Neuronal stem cell (in vitro differentiated cells): ENCODE measurements at regions not wholly inside any gene's neighbourhood (a gene's known extent, or its start where the extent isn't known, plus 50 kb on each side); places are given as distances from the start of the nearest gene placed in this dataset.

Source experiments
- DNase-seq: peaks from one replicate; pipeline ENCODE4 v3.0.0-alpha.2; 2013; ENCODE audit warnings: low spot score
- H2AFZ ChIP-seq: one replicate; pipeline ENCODE4 v1.6.1; 2013; ENCODE audit warnings: mild to moderate bottlenecking, low read length, inconsistent platforms
- H2AK5ac ChIP-seq: 2 replicates; pipeline ENCODE4 v1.6.1; 2013; ENCODE audit warnings: low read depth, mild to moderate bottlenecking, inconsistent platforms, low read length, moderate library complexity, mixed read lengths
- H2BK120ac ChIP-seq: 2 replicates; pipeline ENCODE4 v1.6.1; 2013; ENCODE audit warnings: low read depth, mild to moderate bottlenecking, inconsistent platforms, low read length, moderate library complexity, mixed read lengths
- H2BK12ac ChIP-seq: one replicate; pipeline ENCODE4 v1.6.1; 2013; ENCODE audit warnings: low read length, inconsistent platforms
- H2BK15ac ChIP-seq: 2 replicates; pipeline ENCODE4 v1.6.1; 2013; ENCODE audit warnings: mild to moderate bottlenecking, low read length, inconsistent platforms, mixed read lengths
- H2BK5ac ChIP-seq: one replicate; pipeline ENCODE4 v1.6.1; 2013; ENCODE audit warnings: inconsistent platforms, mild to moderate bottlenecking, low read length, moderate library complexity
- H3K14ac ChIP-seq: one replicate; pipeline ENCODE4 v1.6.1; 2013; ENCODE audit warnings: low read length, inconsistent platforms
- H3K18ac ChIP-seq: 2 replicates; pipeline ENCODE4 v1.6.1; 2013; ENCODE audit warnings: low read length, inconsistent platforms
- H3K23ac ChIP-seq: 2 replicates; pipeline ENCODE4 v1.6.1; 2013; ENCODE audit warnings: low read depth, mild to moderate bottlenecking, mixed read lengths, low read length, inconsistent platforms; ENCODE audit not compliant: poor library complexity
- H3K27ac ChIP-seq: replicated peaks from 3 replicates; pipeline ENCODE4 v1.5.1; 2013; ENCODE audit warnings: low read length, inconsistent platforms
- H3K27me3 ChIP-seq, 3 experiments: 2 replicates each; pipeline ENCODE4 v1.6.1; 2013; ENCODE audit warnings: low read length in 3 of 3, mild to moderate bottlenecking in 2 of 3, inconsistent platforms in 1 of 3, low read depth in 1 of 3, mixed read lengths in 1 of 3, moderate library complexity in 1 of 3; ENCODE audit not compliant: control insufficient read depth in 3 of 3, insufficient read depth in 3 of 3
- H3K36me3 ChIP-seq, 2 donors: replicated peaks in 1 of 2; 2 replicates each; pipeline ENCODE4 v1.6.1; 2013; ENCODE audit warnings: low read length in 2 of 2; ENCODE audit not compliant: control insufficient read depth in 2 of 2, insufficient read depth in 2 of 2
- H3K4ac ChIP-seq: 2 replicates; pipeline ENCODE4 v1.6.1; 2013; ENCODE audit warnings: inconsistent platforms, mild to moderate bottlenecking, low read length, moderate library complexity
- H3K4me1 ChIP-seq, 2 donors: 1 replicate in 1 of 2; 2 replicates in 1 of 2; pipeline ENCODE4 v1.6.1; 2013; ENCODE audit warnings: low read length in 2 of 2, low read depth in 1 of 2; ENCODE audit not compliant: control insufficient read depth in 2 of 2, insufficient read depth in 1 of 2
- H3K4me2 ChIP-seq: one replicate; pipeline ENCODE4 v1.6.1; 2013; ENCODE audit warnings: mild to moderate bottlenecking, low read length, inconsistent platforms; ENCODE audit not compliant: insufficient read depth, poor library complexity, severe bottlenecking
- H3K4me3 ChIP-seq, 2 donors: 2 replicates each; pipeline ENCODE4 v1.5.1; 2013; ENCODE audit warnings: low read length in 2 of 2, mild to moderate bottlenecking in 2 of 2, inconsistent platforms in 1 of 2, moderate library complexity in 1 of 2
- H3K79me1 ChIP-seq: one replicate; pipeline ENCODE4 v1.6.1; 2013; ENCODE audit warnings: low read depth, mild to moderate bottlenecking, inconsistent platforms, low read length, moderate library complexity
- H3K9ac ChIP-seq: one replicate; pipeline ENCODE4 v1.6.1; 2013; ENCODE audit warnings: mild to moderate bottlenecking, low read depth, low read length, inconsistent platforms; ENCODE audit not compliant: poor library complexity
- H3K9me3 ChIP-seq, 2 donors: replicated peaks in 1 of 2; 2 replicates each; pipeline versions ENCODE3 to v1.6.1; 2013; ENCODE audit warnings: low read length in 2 of 2, mild to moderate bottlenecking in 2 of 2, inconsistent platforms in 1 of 2, low read depth in 1 of 2, mixed read lengths in 1 of 2, moderate library complexity in 1 of 2; ENCODE audit not compliant: control insufficient read depth in 2 of 2, insufficient read depth in 1 of 2
- H4K8ac ChIP-seq: one replicate; pipeline ENCODE4 v1.6.1; 2013; ENCODE audit warnings: low read depth, mild to moderate bottlenecking, inconsistent platforms, low read length, moderate library complexity
- H4K91ac ChIP-seq: one replicate; pipeline ENCODE4 v1.6.1; 2013; ENCODE audit warnings: low read length, low read depth, mild to moderate bottlenecking, inconsistent platforms; ENCODE audit not compliant: poor library complexity
- whole genome bisulfite sequencing, 2 donors: extraction: QIAGEN DNeasy Blood & Tissue Kit; methylation state at CpG; one replicate each; pipeline ENCODE4 v1.1.7; 2013; ENCODE audit warnings: missing lambda C conversion rate in 2 of 2, mixed read lengths in 1 of 2; ENCODE audit not compliant: insufficient read length in 2 of 2, insufficient replicate concordance in 1 of 2; ENCODE audit errors: extremely low coverage in 2 of 2; 5-methylcytosine and 5-hydroxymethylcytosine counted together

DNA sequence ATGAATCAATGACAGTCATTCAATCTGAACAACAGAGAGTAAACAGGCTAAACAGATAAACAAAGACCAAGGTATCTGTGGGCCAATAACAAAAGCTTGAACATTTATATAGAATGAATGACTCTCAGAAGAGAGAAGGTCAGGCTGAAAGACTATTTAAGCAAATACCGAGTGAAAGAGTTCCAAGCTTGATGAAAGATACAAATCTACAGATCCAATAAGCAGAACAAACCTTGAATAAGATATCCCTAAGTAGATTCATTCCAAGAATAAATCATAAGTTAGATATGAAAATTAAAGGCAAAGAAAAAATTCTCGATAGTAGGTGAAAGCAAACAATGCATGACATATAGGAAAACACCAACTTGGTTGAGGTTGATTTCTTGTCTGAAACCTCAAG is 376.4 kb upstream of the IGFBP3 start:
- Histone ChIP-seq H3K27ac (no peak overlapping the region), H3K4me3 (no peak overlapping the region), H3K27me3 (no peaks in the 10 kb centered on the region), H2BK120ac (no peak overlapping the region), H4K91ac (no peak overlapping the region), H2BK5ac (no peak overlapping the region), H3K4ac (no peak overlapping the region), H3K14ac (no peak overlapping the region), H3K4me1 (no peaks in the 10 kb centered on the region), H2AFZ (no peak overlapping the region), H4K8ac (no peak overlapping the region), H3K36me3 (no peaks in the 10 kb centered on the region), H3K23ac (no peak overlapping the region), H2BK15ac (no peak overlapping the region), H2AK5ac (no peak overlapping the region), H3K18ac (no peak overlapping the region), H2BK12ac (no peak overlapping the region), H3K4me2 (no peak overlapping the region), H3K9ac (no peak overlapping the region), H3K9me3 (peaks cover 3 to 13% of the 10 kb centered on the region in 2 donors), H3K79me1 (no peaks in the 10 kb centered on the region)
- no peak for DNase-seq
- no CpG with 5 or more reads among the region's 2 CpGs for WGBS, 2 donors

- Histone ChIP-seq H2AK5ac (no peak overlapping the region), H4K91ac (no peak overlapping the region), H3K9me3 (peaks cover 3 to 13% of the 10 kb centered on the region in 2 donors), H3K14ac (no peak overlapping the region), H2BK12ac (no peak overlapping the region), H2AFZ (no peak overlapping the region), H4K8ac (no peak overlapping the region), H3K27me3 (no peaks in the 10 kb centered on the region), H3K79me1 (no peaks in the 10 kb centered on the region), H3K4ac (no peak overlapping the region), H3K36me3 (no peaks in the 10 kb centered on the region), H3K4me2 (no peak overlapping the region), H2BK15ac (no peak overlapping the region), H2BK5ac (no peak overlapping the region), H3K23ac (no peak overlapping the region), H3K18ac (no peak overlapping the region), H3K4me3 (no peak overlapping the region), H3K9ac (no peak overlapping the region), H3K4me1 (no peaks in the 10 kb centered on the region), H2BK120ac (no peak overlapping the region), H3K27ac (no peak overlapping the region)
- DNase-seq, result no peak
- no CpG with 5 or more reads among the region's 1 CpG for WGBS, 2 donors
These were observed 375.5 kb upstream of the IGFBP3 start for GRCh38 chr7:46296526-46296925.

DNA sequence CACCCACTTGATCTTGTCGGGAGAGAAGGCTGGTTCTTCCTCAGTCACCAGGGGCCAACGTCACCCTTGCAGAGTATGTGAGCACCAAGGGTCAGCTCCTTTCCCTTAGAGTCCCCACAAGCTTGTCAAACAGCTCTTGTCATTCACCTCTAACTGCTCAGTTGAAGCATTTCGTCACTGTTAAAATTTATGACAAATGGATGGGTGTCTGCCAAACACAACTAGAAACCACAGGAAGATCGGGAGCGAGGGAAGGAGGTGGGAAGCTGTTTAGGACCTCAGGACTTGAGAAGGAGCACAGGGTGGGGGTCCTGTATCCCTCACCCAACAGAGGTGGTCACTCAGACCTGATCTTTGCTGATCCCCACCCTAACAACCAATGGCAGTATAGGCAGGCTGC is 373.3 kb upstream of the IGFBP3 start:
- no CpG with 5 or more reads among the region's 5 CpGs for WGBS, 2 donors
- no peak for DNase-seq
- Histone ChIP-seq H3K36me3 (no peaks in the 10 kb centered on the region), H4K8ac (no peak overlapping the region), H3K4me1 (peaks cover 0 to 3% of the 10 kb centered on the region in 2 donors), H2BK5ac (no peak overlapping the region), H2BK15ac (peak overlapping the region; percentile 82), H3K23ac (no peak overlapping the region), H2AFZ (peak overlapping the region; percentile 18), H3K18ac (peak overlapping the region; percentile 76), H3K27me3 (no peaks in the 10 kb centered on the region), H3K27ac (no peak overlapping the region), H2BK12ac (no peak overlapping the region), H3K14ac (no peak overlapping the region), H3K79me1 (no peaks in the 10 kb centered on the region), H3K4me3 (no peak overlapping the region), H4K91ac (peak overlapping the region; percentile 11), H3K4me2 (no peak overlapping the region), H2BK120ac (no peak overlapping the region), H3K9ac (no peak overlapping the region), H3K4ac (no peak overlapping the region), H2AK5ac (peak overlapping the region; percentile 68), H3K9me3 (peaks cover 3 to 13% of the 10 kb centered on the region in 2 donors)

GRCh38 chr7:46292741-46293140 is 371.7 kb upstream of the IGFBP3 start:
- Histone ChIP-seq H2BK5ac (no peak overlapping the region), H3K27me3 (no peaks in the 10 kb centered on the region), H4K91ac (no peak overlapping the region), H3K27ac (no peak overlapping the region), H3K4me2 (no peak overlapping the region), H2AFZ (no peak overlapping the region), H3K18ac (peak overlapping the region; percentile 24), H3K23ac (no peak overlapping the region), H3K9ac (no peak overlapping the region), H2BK12ac (no peak overlapping the region), H3K4ac (no peak overlapping the region), H3K79me1 (no peaks in the 10 kb centered on the region), H3K4me1 (peaks cover 0 to 3% of the 10 kb centered on the region in 2 donors), H2BK120ac (no peak overlapping the region), H3K14ac (no peak overlapping the region), H2AK5ac (no peak overlapping the region), H3K36me3 (no peaks in the 10 kb centered on the region), H4K8ac (no peak overlapping the region), H3K4me3 (no peak overlapping the region), H2BK15ac (no peak overlapping the region), H3K9me3 (peaks cover 3 to 7% of the 10 kb centered on the region in 2 donors)
- DNase-seq, result no peak
- WGBS, 2 donors, result no CpG with 5 or more reads among the region's 7 CpGs
